HG03378 (cell line): ENCODE measurements at regions not wholly inside any gene's neighbourhood (a gene's known extent, or its start where the extent isn't known, plus 50 kb on each side); places are given as distances from the start of the nearest gene placed in this dataset.
"Not testable (repeated sequence)": the region's sequence is repeated elsewhere in the genome, so short reads cannot be mapped to it uniquely, and the experiment has no call there.

Experiments
- ATAC-seq: cut with Tn5 transposase; IDR thresholded peaks from one replicate; pipeline ENCODE4 v1.9.1; 2021; ENCODE audit warnings: mild to moderate bottlenecking, moderate library complexity; ENCODE audit not compliant: unreplicated experiment

DNA sequence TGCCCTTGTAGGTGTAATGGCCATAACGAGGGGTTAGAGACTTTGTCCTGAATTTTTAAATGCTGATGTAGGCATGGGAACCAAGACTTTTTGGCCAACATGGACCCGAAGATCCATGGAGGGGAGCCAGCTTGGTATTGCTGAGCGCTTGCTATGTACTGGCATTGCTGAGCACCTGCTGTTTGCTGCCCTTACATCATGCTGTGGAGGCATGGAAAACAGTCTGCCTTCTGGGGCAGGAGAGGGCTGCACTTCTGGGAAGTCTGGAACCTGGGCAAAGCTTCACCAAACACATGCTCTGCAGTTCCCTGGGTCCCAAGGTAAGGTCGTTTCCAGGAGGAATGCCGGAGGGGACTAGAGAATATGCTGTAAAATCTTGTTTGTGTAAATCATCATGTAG, 86.3 kb upstream of the CNIH3 start:
- no peak for ATAC-seq

DNA sequence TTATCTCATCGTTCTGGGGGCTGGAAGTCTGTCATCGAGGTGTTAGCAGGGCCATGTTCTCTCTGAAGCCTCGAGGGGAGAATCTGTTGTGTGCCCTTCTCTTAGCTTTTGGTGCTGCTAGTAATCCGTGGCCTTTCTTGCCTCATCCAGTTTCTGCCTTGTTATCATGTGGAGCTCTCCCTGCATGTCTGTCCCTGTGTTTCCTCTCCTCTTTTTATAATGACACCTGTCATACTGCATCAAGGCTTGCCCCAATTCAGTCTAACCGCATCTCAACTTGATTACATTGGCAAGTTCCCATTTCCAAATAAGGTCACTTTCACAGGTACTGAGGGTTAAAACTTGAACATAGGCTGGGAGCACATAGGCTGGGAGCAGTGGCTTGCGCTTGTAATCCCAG, 82.6 kb upstream of the CNIH3 start:
- no peak for ATAC-seq

- ATAC-seq: no peak
Measured at GRCh38 chr1:224534731-224535130, 81.4 kb upstream of the CNIH3 start.

GRCh38 chr1:224535641-224536040, 80.5 kb upstream of the CNIH3 start:
- ATAC-seq: no peak

GRCh38 chr1:224539971-224540370, 76.1 kb upstream of the CNIH3 start:
- no peak for ATAC-seq

- ATAC-seq: no peak
Measured at GRCh38 chr1:224540535-224540934, 75.6 kb upstream of the CNIH3 start.

- ATAC-seq: no peak
Measured at GRCh38 chr1:224541072-224541790, 74.9 kb upstream of the CNIH3 start.

DNA sequence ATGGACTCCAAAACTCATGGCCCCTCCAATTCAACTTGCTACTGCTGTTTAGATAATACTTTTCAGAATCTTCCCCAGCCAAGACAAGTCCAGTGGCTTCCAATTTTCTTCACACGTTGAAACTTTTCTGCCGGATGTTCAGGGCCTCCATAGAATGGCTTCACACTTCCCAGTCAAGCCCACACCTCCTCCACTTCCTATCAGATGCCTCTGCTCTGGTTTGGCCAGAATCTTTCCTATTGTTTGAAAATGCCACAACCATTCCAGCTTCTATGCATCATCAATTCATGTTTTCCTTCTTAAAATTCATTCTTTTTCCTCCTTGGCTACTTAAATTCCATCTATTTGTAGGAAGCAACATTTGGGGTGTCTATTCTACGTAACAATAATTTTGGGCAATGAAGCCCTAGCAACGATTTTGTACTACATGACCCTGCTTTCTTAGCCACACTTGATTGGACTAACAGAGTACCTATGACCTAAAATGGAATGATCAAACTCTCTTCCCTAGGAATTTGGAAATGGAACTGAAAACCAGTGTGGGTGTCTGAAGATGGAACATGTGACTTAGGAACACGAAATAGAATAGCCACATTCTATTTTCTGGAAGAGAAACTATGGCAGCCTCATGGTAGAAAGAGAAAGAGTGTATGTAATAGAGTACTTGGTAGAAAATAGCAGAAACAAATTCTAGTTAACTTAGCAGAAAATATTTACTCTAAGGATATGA, 74.1 kb upstream of the CNIH3 start:
- ATAC-seq: no peak

DNA sequence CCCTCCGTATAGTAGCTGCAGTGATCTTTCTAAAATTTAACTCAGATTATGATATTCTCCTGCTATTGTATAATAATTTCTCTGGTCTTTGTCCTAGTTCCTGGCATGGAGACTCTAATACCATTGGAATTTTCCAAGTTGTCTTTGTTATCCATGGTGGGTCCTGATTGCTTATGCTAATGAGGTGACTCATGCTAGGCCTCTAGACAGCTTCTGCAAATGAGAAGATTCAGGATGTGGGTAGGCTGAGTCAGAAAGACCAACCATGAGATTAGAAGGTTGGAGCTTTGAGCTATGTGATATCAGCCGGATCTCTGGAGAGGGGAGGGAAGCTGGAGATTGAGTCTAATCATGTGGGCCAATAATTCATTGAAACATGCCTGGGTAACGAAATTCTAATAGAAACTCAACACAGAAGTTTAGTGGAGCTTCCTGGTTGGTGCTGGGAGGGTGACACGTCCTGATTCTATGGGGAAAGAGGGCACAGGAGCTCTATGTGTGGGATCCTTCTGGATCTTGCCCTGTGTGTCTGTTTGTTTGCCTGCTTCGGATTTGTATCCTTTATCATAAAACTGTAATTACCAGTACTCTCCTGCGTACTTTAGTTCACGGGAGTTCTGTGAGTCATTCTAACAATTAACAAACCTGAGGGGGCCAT, 73.2 kb upstream of the CNIH3 start:
- ATAC-seq: no peak

- no peak for ATAC-seq
Measured at GRCh38 chr1:224543453-224543852, 72.7 kb upstream of the CNIH3 start.

DNA sequence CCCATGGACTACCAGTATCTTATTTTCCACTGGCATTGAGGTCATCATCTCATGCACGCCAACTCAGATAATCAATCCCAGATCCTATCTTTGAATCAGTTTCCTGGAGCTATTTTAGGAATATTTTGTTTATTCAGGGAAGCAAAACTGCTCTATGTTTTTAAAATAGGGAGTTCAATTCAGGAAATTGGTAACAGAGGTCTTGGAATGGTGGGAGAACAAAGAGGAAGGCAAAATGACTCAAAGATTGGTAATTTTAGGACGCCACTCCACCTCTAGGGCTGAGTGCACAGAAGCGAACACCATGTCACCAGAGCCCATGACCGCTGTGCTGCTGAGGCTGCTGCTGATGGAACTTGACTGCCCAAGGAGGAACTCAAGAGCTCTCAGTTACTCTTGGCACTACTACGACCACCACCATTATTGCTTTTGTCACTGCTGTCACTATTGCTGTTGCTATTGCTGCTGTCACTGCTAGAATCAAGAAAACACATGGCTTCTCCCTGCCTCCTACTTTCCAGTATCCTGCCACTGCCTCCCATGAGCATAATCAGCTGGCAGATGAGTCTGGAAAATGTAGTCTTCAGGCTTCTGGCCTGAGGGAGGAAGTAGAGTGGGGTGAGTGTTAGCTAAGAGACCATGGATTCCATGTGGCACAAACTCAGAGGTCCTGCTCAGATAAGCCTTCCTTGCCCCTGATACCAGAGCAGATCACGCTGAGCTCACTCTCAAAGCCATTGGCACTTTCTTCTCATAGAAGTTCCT, 71.6 kb upstream of the CNIH3 start:
- no peak for ATAC-seq

DNA sequence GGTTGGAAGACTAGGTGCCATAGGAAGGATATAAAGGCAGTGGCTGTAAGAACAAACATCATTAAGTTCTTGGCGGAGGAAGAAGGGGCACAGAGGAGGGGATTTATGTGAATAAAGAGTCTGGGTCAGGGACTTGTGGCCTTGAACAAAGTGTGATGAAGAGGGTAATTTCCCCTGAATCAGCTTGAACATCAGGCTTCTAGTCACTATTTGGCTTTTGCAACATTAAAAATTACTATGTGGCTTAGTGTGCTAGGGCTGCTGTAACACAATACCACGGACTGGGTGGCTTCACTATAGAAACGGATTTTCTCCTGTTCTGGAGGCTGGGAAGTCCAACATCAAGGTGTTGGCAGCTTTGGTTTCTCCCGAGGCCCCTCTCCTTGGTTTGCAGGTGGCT, 70.5 kb upstream of the CNIH3 start:
- no peak for ATAC-seq

- ATAC-seq: no peak
Measured at GRCh38 chr1:224548676-224549075, 67.4 kb upstream of the CNIH3 start.

DNA sequence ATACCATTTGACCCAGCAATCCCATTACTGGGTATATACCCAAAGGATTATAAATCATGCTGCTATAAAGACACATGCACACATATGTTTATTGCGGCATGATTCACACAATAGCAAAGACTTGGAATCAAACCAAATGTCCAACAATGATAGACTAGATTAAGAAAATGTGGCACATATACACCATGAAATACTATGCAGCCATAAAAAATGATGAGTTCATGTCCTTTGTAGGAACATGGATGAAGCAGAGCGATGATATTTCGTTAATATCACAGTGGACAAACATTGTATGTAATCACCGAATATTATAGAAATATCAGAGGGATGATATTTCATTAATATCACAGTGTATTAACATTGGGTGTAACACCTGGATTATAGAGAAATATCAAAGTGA, 64.9 kb upstream of the CNIH3 start:
- not testable (repeated sequence) for ATAC-seq

DNA sequence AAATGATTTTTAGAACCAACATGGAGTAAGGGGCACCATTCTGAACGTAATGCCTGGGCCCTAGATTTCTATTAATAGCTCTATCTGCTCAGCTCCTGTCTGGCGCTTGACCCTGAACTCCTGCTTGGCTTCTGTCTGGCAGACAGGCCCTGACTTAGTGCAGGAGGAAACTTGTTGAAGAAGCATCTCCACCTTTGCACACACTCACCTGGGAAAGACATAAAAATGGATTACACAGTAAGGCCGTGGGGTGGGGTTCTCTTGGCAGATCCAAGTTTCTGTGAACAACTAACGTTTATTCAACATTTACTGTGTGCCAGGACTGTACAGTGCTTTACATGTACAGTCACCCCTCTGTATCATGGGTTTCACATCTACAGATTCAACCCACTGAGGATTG, 62.1 kb upstream of the CNIH3 start:
- no peak for ATAC-seq

DNA sequence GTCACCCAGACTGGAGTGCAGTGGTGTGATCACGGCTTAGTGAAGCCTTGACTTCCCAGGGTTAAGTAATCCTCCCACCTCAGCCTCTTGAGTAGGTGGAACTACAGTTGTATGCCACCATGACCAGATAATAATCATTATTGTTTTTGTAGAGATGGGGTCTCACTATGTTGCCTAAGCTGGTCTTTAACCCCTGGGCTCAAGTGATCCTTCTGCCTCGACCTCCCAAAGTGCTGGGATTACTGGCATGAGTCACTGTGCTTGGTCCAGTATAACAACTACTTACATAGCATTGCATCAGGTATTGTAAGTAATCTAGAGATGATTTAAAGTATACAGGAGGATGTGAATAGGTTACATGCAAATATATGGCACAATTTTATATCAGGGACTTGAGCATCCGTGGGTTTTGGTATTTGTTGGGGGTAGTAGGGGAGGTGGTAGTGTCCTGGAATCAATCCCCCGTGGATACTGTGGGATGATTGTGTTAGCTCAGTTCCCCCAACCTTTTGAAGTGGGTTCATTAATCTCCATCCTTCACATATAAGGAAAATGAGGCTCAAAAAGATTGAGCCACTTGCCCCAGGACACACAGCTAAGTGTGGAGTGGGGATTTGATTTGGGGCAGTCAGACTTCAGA, 61.4 kb upstream of the CNIH3 start:
- no peak for ATAC-seq

DNA sequence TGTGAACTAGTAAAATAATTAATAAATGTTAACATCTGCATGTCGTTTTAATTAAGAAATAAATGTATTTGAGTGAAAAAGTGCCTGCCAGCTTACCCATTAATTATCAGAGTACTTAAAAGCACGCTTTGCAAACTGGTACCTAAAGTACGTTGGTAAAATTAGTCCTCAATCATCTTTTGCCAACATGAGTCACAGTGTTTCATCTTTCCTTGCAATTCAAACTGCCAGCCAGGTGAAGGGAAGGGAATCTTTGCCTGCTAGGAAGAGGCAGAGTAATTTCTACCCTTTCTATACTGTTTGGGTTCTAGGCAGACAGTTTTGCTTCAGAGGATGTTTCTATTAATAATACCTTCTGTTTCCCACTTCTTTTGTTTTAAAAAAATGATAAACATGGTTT, 57.2 kb upstream of the CNIH3 start:
- ATAC-seq: no peak

- ATAC-seq: no peak
Measured at GRCh38 chr1:224559981-224560728, 56.0 kb upstream of the CNIH3 start.

DNA sequence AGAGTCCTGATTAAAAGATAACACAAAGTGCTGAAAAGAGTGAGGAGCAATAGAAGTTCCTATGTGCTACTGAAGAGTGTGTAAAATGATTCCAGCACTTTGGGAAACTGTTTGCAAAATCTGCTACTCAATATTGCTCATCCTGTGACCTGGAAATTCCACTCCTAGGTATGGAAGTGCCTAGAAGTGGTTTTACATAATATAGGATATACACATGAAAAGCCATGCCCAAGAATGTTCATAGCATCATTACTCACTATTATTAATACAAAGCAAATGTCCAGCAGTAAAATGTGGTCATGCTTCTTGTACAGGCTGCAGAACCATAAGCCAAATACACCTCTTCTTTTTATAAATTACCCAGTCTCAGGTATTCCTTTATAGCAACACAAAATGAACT, 53.2 kb upstream of the CNIH3 start:
- ATAC-seq: not testable (repeated sequence)

GRCh38 chr1:224563666-224564065, 52.5 kb upstream of the CNIH3 start:
- no peak for ATAC-seq
